Gastrocnemius medialis (tissue), 4 donors: ENCODE measurements at regions not wholly inside any gene's neighbourhood (a gene's known extent, or its start where the extent isn't known, plus 50 kb on each side); places are given as distances from the start of the nearest gene placed in this dataset.

Source experiments
- CTCF ChIP-seq, 5 experiments: fragments of 450-650 bp in 3 of 5; fragments of 200-600 bp in 2 of 5; sonication (generic) in 2 of 5; IDR thresholded peaks in 4 of 5; conservative IDR thresholded peaks in 1 of 5; 1 replicate in 4 of 5; 2 replicates in 1 of 5; pipeline ENCODE4 v1.5.1; 2016 to 2019; ENCODE audit warnings: antibody characterized with exemption in 5 of 5, mild to moderate bottlenecking in 3 of 5, moderate library complexity in 3 of 5
- POLR2A ChIP-seq, 2 donors: fragments of 450-650 bp; IDR thresholded peaks; one replicate each; pipeline ENCODE4 v1.6.1; 2017; ENCODE audit warnings: antibody characterized with exemption in 2 of 2, mild to moderate bottlenecking in 2 of 2, moderate library complexity in 2 of 2

GRCh38 chr2:236728916-236729670 is 159.5 kb downstream of the ACKR3 start:
- no peak for TF ChIP-seq CTCF (IDR thresholded peaks at IDR 0.05 in 4 of 5, conservative IDR thresholded peaks at IDR 0.05 in 1 of 5)
- TF ChIP-seq POLR2A (IDR thresholded peaks at IDR 0.05), result no peak
